ENCODE measurements at regions not wholly inside any gene's neighbourhood (a gene's known extent, or its start where the extent isn't known, plus 50 kb on each side); places are given as distances from the start of the nearest gene placed in this dataset.
"Not testable (repeated sequence)": the region's sequence is repeated elsewhere in the genome, so short reads cannot be mapped to it uniquely, and the experiment has no call there.

DNA sequence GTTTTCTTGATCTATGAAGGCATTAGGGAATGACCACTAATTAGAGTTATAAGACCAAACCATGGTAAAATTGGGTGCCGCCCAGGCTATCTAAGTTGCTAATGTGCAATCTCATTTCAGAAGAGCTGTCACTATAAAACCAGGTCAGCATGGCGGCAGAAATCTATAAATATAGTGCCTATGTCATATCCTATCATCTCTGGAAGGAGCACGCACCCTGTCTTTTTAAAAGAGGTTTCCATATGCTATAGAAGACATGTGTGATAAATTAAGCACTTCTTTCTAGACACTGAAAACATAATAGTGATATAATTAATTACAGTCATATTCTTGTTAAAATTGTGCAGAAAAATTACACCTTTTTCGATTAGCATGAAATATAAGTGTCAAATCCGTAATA lies 152.0 kb upstream of the MDFIC2 start:
- Histone ChIP-seq H3K27ac (no peak overlapping the region), H3K27me3 (ENCODE audit: insufficient read depth in 3 of 3, low read length in 2 of 3) (no peaks in the 10 kb centered on the region), H3K36me3 (ENCODE audit: insufficient read depth in 1 of 2, low read depth in 1 of 2) (no peaks in the 10 kb centered on the region), H3K4me1 (no peaks in the 10 kb centered on the region), H3K9me3 (no peaks in the 10 kb centered on the region), H3K4me3 (no peak overlapping the region)
- DNase-seq: no peak
- no peak for ATAC-seq
- intact Hi-C loops (cut with DNase I): no loop called here
- TF ChIP-seq, protein P1, sequence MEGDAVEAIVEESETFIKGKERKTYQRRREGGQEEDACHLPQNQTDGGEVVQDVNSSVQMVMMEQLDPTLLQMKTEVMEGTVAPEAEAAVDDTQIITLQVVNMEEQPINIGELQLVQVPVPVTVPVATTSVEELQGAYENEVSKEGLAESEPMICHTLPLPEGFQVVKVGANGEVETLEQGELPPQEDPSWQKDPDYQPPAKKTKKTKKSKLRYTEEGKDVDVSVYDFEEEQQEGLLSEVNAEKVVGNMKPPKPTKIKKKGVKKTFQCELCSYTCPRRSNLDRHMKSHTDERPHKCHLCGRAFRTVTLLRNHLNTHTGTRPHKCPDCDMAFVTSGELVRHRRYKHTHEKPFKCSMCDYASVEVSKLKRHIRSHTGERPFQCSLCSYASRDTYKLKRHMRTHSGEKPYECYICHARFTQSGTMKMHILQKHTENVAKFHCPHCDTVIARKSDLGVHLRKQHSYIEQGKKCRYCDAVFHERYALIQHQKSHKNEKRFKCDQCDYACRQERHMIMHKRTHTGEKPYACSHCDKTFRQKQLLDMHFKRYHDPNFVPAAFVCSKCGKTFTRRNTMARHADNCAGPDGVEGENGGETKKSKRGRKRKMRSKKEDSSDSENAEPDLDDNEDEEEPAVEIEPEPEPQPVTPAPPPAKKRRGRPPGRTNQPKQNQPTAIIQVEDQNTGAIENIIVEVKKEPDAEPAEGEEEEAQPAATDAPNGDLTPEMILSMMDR (IDR thresholded peaks at IDR 0.05): no peak
- 83 to 85% (median 83%) methylated on average over 5 of the region's 5 CpGs for WGBS, 3 donors

DNA sequence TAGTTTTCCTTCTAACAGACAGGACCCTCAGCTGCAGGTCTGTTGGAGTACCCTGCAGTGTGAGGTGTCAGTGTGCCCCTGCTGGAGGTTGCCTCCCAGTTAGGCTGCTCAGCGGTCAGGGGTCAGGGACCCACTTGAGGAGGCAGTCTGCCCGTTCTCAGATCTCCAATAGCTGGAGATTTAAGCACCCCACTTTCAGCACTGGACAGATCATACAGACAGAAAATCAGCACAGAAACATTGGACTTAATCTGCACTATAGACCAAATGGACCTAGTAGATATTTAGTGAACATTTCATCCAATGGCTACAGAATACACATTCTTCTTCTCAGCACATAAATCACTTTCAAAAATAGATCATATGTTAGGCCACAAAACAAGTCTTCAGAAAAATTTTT lies 137.8 kb upstream of the MDFIC2 start:
- DNase-seq; H3K9me3 ChIP-seq; H3K36me3 ChIP-seq (ENCODE audit: insufficient read depth in 1 of 2, low read depth in 1 of 2); H3K4me1 ChIP-seq; ATAC-seq; H3K27ac ChIP-seq; H3K4me3 ChIP-seq; intact Hi-C loops (cut with DNase I); H3K27me3 ChIP-seq (ENCODE audit: insufficient read depth in 3 of 3, low read length in 2 of 3): not testable (repeated sequence)
- 47 to 79% (median 62%) methylated on average over 2 of the region's 2 CpGs for WGBS, 3 donors

DNA sequence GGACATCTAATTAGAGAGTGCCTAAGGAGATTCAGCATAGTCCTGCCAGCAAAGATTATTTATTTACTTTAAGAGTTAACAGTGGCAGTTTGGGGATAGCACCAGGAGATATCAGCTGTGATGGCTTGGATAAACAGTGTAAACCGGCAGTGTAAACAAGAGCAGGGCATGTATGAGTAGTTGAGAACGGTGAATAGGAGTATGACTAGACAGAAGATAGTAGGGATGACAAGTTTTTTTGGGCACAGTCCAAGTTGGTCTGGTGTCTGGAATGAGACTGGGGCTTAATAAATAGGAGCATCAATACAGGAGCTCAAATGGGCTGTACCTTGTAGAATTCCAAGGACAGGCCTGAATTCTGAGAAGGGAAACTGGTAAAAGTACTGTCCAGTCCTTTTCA lies 123.0 kb upstream of the MDFIC2 start:
- H3K36me3 ChIP-seq (ENCODE audit: insufficient read depth in 1 of 2, low read depth in 1 of 2); H3K4me3 ChIP-seq; H3K9me3 ChIP-seq; H3K4me1 ChIP-seq; H3K27me3 ChIP-seq (ENCODE audit: insufficient read depth in 3 of 3, low read length in 2 of 3); intact Hi-C loops (cut with DNase I); DNase-seq; ATAC-seq; H3K27ac ChIP-seq: not testable (repeated sequence)
- 53 to 65% (median 57%) methylated on average over 2 of the region's 2 CpGs for WGBS, 3 donors

DNA sequence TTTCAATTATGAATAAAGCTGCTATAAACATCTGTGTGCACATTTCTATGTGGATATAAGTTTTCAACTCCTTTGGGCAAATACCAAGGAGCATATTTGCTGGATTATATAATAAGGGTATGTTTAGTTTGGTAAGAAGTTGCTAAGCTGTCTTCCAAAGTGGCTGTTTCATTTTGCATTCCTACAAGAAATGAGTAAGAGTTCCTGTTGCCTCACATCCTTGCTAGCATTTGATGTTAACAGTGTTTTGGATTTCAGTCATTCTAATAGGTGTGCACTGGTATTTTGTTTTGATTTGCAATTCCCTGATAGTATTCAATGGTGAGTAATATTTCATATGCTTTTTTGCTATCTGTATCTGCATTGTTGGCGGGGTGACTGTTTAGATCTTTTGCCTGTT lies 120.7 kb upstream of the MDFIC2 start:
- TF ChIP-seq, protein P1 (IDR thresholded peaks at IDR 0.05): no peak
- Histone ChIP-seq H3K36me3 (ENCODE audit: insufficient read depth in 1 of 2, low read depth in 1 of 2) (no peaks in the 10 kb centered on the region), H3K27me3 (ENCODE audit: insufficient read depth in 3 of 3, low read length in 2 of 3) (no peaks in the 10 kb centered on the region), H3K9me3 (no peaks in the 10 kb centered on the region), H3K27ac (no peak overlapping the region), H3K4me3 (no peak overlapping the region), H3K4me1 (no peaks in the 10 kb centered on the region)
- 84 to 90% (median 89%) methylated on average over 1 of the region's 1 CpG for WGBS, 3 donors
- DNase-seq (no peak), ATAC-seq (no peak)
- intact Hi-C loops (cut with DNase I): no loop called here

DNA sequence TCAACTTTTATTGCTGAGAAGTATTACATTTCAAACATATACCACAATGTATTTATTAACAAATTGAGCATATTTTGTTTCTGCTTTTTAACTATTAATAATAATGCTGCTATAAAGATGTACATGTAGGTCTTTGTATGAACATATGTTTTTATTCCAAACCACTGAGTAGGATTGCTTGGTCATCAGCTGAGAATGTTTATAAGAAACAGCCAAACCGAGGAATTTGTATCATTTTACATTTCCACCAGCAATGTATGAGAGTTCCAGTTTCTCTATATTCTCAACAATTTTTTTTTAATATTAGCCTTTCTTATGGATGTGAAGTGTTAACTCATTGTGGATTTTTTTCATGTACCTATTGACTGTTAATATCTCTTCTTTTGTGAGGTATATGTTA lies 119.5 kb upstream of the MDFIC2 start:
- ATAC-seq: no peak
- Histone ChIP-seq H3K36me3 (ENCODE audit: insufficient read depth in 1 of 2, low read depth in 1 of 2) (no peaks in the 10 kb centered on the region), H3K27me3 (ENCODE audit: insufficient read depth in 3 of 3, low read length in 2 of 3) (no peaks in the 10 kb centered on the region), H3K27ac (no peak overlapping the region), H3K4me1 (no peaks in the 10 kb centered on the region), H3K4me3 (no peak overlapping the region), H3K9me3 (no peaks in the 10 kb centered on the region)
- TF ChIP-seq, protein P1 (IDR thresholded peaks at IDR 0.05): no peak
- intact Hi-C loops (cut with DNase I): no loop called here
- WGBS, 3 donors: 76 to 81% (median 81%) methylated on average over 1 of the region's 1 CpG
- DNase-seq: no peak

DNA sequence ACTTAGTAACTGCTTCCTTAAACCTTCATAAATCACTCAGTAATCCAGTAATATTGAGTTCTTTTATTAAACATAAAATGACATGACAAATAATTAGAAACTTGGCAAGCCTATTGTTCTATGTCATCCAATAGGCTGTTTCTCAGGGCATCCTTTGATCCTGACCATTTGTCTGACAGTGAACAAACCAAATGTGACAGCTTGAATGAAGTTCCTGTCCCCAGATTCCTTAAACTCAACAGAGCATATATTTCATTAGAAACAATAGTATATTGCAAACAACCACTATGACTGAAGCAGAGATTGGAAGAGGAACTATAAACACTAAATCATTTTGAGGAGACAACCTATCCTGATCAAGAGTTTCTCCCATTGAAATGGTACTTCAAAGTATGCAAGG lies 113.6 kb upstream of the MDFIC2 start:
- Histone ChIP-seq H3K36me3 (ENCODE audit: insufficient read depth in 1 of 2, low read depth in 1 of 2) (no peaks in the 10 kb centered on the region), H3K9me3 (no peaks in the 10 kb centered on the region), H3K27me3 (ENCODE audit: insufficient read depth in 3 of 3, low read length in 2 of 3) (no peaks in the 10 kb centered on the region), H3K4me1 (no peaks in the 10 kb centered on the region), H3K27ac (no peak overlapping the region), H3K4me3 (no peak overlapping the region)
- ATAC-seq: no peak
- DNase-seq: no peak
- TF ChIP-seq, protein P1 (IDR thresholded peaks at IDR 0.05): no peak
- intact Hi-C loops (cut with DNase I): no loop called here
